ENCODE measurements at regions not wholly inside any gene's neighbourhood (a gene's known extent, or its start where the extent isn't known, plus 50 kb on each side); places are given as distances from the start of the nearest gene placed in this dataset.

- no peak for TF ChIP-seq CTCF (IDR thresholded peaks at IDR 0.05)
- no peak for TF ChIP-seq POLR2A (IDR thresholded peaks at IDR 0.05)
These were observed 70.0 kb downstream of the FAM50B start for GRCh38 chr6:3919130-3919628.

Measured in tibial nerve (tissue), 3 donors.